ENCODE measurements at regions not wholly inside any gene's neighbourhood (a gene's known extent, or its start where the extent isn't known, plus 50 kb on each side); places are given as distances from the start of the nearest gene placed in this dataset.

DNA sequence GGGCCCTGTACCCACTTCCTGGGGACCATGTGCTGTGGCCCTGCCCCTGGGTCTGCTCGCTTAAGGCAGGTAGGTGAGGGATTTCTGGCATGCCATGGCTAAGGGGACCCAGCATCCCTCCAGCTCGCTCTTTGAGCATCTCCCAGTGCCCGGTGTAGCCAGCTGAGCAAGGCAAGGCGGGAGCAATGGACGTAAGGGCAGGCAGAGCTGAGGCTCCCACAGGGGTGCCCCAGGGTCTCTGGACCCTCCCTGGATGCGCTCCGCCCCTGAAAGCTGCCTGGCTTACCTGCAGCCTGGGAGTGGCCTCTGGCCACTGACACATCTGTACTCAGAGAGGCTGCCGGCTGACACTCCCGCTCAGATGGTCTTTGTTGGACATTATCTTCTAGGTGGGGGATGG lies 189.9 kb downstream of the IRF8 start:
- no peak for DNase-seq

- DNase-seq: no peak
Measured at GRCh38 chr16:86089334-86089900, 190.5 kb downstream of the IRF8 start.

DNA sequence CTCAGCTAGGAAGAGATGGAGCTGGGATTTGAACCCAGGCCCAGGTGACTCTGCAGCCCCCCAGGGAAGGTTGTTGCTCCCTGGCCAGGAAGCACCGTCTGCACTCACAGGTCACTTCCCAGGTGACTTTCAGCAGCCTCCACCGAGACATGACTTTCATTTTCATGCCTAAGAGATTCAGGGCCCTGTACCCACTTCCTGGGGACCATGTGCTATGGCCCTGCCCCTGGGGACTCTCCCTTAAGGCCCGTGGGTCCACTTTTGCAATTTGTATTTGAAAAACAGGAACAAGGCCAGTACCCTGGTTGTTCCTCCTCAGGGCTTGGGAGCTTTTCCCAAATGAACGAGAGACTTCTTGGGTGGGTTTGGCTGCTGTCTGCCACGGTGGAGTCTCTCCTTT lies 191.0 kb downstream of the IRF8 start:
- no peak for DNase-seq

- no peak for DNase-seq
Measured at GRCh38 chr16:86090461-86091170, 191.7 kb downstream of the IRF8 start.

GRCh38 chr16:86091976-86092375 lies 193.0 kb downstream of the IRF8 start:
- no peak for DNase-seq

- DNase-seq: no peak
Measured at GRCh38 chr16:86092586-86093480, 193.9 kb downstream of the IRF8 start.

GRCh38 chr16:86093801-86094750 lies 195.1 kb downstream of the IRF8 start:
- no peak for DNase-seq

DNA sequence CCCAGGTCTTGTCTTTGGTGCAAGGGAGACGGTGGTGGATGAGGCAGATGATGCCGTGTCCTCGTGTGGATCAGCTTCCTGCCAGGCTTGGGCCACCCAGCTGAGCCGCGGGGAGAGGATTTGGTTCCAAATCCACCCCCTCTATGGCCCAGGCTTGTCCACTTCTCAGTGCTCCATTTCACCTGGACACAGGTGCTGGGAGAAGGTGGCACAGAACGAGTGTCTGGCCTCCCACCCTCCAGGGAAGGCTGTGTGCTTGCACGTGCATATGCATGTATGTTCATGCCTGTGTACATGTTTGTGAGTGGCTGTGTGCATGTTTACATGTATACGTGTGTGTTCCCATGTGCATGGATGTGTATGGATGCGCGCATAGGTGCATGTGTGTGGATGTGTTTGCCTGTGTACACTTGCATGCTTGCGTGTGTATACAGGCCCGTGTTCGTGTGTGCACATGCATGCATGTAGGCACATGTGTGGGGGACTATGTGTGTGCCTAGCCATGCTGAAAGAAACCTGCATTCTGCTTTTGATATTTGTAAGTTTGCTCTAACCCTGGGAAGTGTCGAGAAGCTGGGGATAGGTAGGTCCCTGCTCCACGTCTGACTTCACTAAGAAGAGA lies 196.3 kb downstream of the IRF8 start:
- no peak for DNase-seq

DNA sequence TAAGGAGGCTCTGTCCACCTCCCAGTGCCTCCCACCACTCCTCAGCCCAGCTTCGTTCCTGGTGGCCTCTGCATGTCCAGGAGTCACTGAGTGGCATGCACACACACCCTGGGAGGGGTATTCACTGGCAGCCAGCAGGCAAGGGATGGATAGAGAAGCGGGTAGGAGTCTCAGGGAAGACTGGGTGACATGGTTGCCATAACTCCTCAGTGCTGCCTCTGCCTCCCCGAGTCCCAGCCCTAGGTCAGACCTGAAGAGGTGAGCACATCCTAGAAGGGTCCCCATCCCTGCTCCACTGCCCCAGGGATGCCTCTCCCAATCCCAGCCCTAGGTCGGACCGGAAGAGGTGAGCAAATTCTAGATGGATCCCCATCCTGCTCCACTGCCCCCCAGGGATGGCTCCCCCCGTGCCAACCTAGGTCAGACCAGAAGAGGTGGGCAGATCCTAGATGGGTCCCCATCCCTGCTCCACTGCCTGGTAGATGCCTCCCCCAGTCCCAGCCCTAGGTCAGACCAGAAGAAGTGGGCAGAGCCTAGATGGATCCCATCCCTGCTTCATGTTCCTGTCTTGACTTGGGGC lies 197.0 kb downstream of the IRF8 start:
- no peak for DNase-seq

DNA sequence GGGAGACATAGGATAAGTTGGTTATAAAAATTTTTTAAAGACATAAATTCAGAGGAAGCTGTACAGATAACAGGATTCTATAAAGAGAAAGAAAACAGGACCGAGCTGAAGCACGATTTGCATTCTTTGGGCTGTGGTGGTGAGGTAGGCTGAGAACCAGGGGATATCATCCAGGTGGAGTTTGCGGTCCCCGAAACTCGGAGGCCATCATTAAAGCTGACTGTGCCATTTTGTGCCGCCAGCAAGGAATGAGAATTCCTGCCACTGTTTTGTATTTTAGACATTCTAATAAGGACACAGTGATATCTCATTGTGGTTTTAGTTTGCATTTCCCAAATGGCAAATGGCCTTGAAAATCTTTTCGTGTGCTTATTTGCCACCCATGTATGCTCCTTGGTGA lies 197.9 kb downstream of the IRF8 start:
- DNase-seq: no peak

GRCh38 chr16:86099326-86099725 lies 200.4 kb downstream of the IRF8 start:
- no peak for DNase-seq

- DNase-seq: peak; percentile 1 to 59 (median 11)
Measured at GRCh38 chr16:86100205-86101136, 201.5 kb downstream of the IRF8 start.

- peak in 1 of 3 donors; percentile 38 for DNase-seq
Measured at GRCh38 chr16:86101137-86101896, 202.4 kb downstream of the IRF8 start.

- peak in 2 of 3 donors; percentile 30 to 69 for DNase-seq
Measured at GRCh38 chr16:86101897-86102157, 202.9 kb downstream of the IRF8 start.

- no peak for DNase-seq
Measured at GRCh38 chr16:86103320-86103719, 204.4 kb downstream of the IRF8 start.

DNA sequence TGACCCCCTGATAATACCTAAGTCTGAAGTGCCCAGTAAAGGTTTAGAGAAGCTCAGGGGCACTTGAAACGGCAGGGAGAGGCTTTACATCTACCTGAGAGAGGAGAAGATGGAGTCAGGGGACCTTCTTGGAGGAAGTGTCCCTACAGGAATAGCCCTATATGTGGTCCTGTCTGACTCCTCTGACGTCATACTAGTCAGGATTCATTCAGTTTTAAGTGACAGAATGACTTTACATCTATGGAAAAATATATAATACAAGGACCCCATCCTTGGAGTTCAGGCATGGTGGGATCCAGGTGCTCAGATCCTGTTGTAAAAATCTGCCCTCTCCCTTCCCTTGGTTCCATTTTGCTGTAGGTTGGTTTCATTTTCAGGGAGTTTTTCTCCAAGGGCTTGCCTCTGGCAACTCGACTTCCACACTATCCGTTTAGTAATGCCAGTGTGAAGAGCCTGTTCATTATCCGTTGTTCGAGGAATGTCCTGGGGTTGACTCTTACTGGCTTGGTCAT lies 205.6 kb downstream of the IRF8 start:
- no peak for DNase-seq

DNA sequence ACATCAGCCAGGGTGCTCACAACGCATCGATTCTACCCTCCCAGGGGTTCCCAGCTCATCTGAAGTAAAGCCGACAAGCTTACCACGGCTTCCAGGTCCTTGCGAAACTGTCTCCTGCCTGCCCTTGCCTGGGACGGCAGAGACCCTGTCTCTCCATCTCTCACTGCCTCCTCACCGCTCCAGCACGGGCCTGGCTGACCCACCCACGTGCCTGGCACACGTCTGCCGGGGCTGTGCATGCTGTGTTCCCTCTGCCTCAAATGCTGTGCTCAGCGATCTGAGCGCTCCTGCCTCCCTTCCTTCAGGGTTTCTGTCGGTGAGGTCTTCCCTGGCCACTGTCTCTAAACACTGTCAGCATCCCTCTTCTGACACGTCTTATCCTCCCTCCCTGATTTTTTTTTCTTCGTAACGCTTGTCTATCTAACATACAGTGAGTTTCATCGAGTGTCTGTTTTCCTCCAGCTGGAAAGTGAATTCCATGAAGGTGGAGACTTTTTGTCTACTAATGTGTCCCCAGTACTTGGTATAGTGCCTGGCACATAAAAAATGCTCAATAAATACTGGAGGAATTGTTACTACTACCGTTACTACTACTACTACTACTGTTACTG lies 208.4 kb downstream of the IRF8 start:
- peak in 1 of 3 donors; percentile 11 for DNase-seq

DNA sequence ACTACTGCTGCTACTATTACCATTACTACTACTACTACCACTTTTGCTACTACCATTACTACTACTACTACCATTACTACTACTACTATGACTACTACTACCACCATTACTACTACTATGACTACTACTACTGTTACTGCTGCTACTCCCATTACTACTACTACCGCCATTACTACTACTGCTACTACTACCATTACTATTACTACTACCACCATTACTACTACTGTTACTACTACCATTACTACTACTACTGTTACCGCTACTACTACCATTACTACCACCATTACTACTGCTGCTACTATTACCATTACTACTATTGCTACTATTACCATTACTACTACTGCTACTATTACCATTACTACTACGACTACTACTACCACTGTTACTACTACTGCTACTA lies 209.1 kb downstream of the IRF8 start:
- DNase-seq: no peak

Data from muscle of back (tissue), 3 donors.